BJ (cell line): ENCODE measurements at regions not wholly inside any gene's neighbourhood (a gene's known extent, or its start where the extent isn't known, plus 50 kb on each side); places are given as distances from the start of the nearest gene placed in this dataset.

ENCODE experiments used
- CTCF ChIA-PET: fragments of 350-600 bp; formaldehyde crosslinking; extraction: SDS; loops from one replicate; lab custom pipeline; 2021; ENCODE audit warnings: antibody characterized with exemption, inconsistent platforms; lab: Yijun Ruan, JAX
- POLR2A ChIA-PET: fragments of 300-600 bp; sonication (Branson Sonifier 250); formaldehyde crosslinking; extraction: SDS; loops from one replicate; lab custom pipeline; 2021; ENCODE audit warnings: antibody characterized with exemption; lab: Charles Lee
- DNase-seq: peaks from one replicate; pipeline ENCODE4 v3.0.0-alpha.2; 2011; ENCODE audit warnings: low read depth
- H3K27me3 ChIP-seq: 2 replicates; pipeline ENCODE4 v1.6.0; 2011; ENCODE audit warnings: low read length; ENCODE audit not compliant: control insufficient read depth, insufficient read depth
- H3K36me3 ChIP-seq: 2 replicates; pipeline ENCODE4 v1.5.1; 2011; ENCODE audit warnings: low read length; ENCODE audit not compliant: control insufficient read depth, insufficient read depth
- H3K4me3 ChIP-seq: 2 replicates; pipeline ENCODE4 v1.5.1; 2011; ENCODE audit warnings: low read depth, mild to moderate bottlenecking, control low read depth, low read length
- CTCF ChIP-seq: IDR thresholded peaks from 2 replicates; pipeline ENCODE4 v1.5.1; 2011; ENCODE audit warnings: low read depth, mild to moderate bottlenecking, control low read depth, inconsistent platforms, low read length, moderate library complexity; ENCODE audit not compliant: insufficient read depth

GRCh38 chr21:28419811-28420210 lies 572.9 kb downstream of the LTN1 start:
- no peak for DNase-seq
- Histone ChIP-seq H3K27me3 (no peaks in the 10 kb centered on the region), H3K4me3 (no peak overlapping the region), H3K36me3 (no peaks in the 10 kb centered on the region)
- POLR2A ChIA-PET = no interaction called here
- TF ChIP-seq CTCF = no peak
- CTCF ChIA-PET = no interaction called here

- no peak for TF ChIP-seq CTCF
- ChIA-PET POLR2A (no interaction called here), CTCF (no interaction called here)
- Histone ChIP-seq H3K4me3 (no peak overlapping the region), H3K36me3 (no peaks in the 10 kb centered on the region), H3K27me3 (no peaks in the 10 kb centered on the region)
- no peak for DNase-seq
These were observed 573.8 kb downstream of the LTN1 start for GRCh38 chr21:28418726-28419514.

GRCh38 chr21:28410256-28410655 lies 582.4 kb downstream of the LTN1 start:
- no peak overlapping the region for H3K4me3 ChIP-seq
- no peak for DNase-seq
- H3K36me3 ChIP-seq = no peaks in the 10 kb centered on the region
- ChIA-PET POLR2A (no interaction called here), CTCF (no interaction called here)
- H3K27me3 ChIP-seq = no peaks in the 10 kb centered on the region
- TF ChIP-seq CTCF = no peak

- no peak overlapping the region for H3K4me3 ChIP-seq
- H3K27me3 ChIP-seq = no peaks in the 10 kb centered on the region
- no peaks in the 10 kb centered on the region for H3K36me3 ChIP-seq
- ChIA-PET CTCF (no interaction called here), POLR2A (no interaction called here)
- no peak for TF ChIP-seq CTCF
- no peak for DNase-seq
These were observed 590.1 kb downstream of the LTN1 start for GRCh38 chr21:28402616-28402989.

GRCh38 chr21:28397040-28397439 lies 595.6 kb downstream of the LTN1 start:
- Histone ChIP-seq H3K36me3 (no peaks in the 10 kb centered on the region), H3K4me3 (no peak overlapping the region), H3K27me3 (no peaks in the 10 kb centered on the region)
- TF ChIP-seq CTCF = no peak
- CTCF ChIA-PET = no interaction called here
- POLR2A ChIA-PET = no interaction called here
- no peak for DNase-seq
